ENCODE measurements at regions not wholly inside any gene's neighbourhood (a gene's known extent, or its start where the extent isn't known, plus 50 kb on each side); places are given as distances from the start of the nearest gene placed in this dataset.

DNA sequence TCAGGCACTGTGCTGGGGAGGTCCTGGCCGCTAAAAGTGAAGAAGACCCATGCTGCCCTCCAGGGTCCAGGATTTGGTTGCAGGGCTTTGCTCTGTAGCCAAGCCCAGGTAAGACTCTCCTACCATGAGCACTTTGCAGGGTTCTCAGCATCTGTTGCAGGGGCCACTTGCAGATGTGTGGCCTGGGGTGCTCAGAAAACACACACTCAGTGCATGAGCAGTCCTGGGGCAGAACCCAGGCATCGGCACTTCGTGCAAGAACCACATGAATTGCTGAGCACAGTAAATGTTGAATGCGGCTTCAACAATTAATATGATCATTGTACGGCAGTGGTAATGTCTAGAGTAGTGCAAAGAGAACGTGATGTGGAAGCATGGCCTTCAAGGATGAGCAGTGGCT, 98.5 kb upstream of the SMIM21 start:
- TF ChIP-seq, protein P1, sequence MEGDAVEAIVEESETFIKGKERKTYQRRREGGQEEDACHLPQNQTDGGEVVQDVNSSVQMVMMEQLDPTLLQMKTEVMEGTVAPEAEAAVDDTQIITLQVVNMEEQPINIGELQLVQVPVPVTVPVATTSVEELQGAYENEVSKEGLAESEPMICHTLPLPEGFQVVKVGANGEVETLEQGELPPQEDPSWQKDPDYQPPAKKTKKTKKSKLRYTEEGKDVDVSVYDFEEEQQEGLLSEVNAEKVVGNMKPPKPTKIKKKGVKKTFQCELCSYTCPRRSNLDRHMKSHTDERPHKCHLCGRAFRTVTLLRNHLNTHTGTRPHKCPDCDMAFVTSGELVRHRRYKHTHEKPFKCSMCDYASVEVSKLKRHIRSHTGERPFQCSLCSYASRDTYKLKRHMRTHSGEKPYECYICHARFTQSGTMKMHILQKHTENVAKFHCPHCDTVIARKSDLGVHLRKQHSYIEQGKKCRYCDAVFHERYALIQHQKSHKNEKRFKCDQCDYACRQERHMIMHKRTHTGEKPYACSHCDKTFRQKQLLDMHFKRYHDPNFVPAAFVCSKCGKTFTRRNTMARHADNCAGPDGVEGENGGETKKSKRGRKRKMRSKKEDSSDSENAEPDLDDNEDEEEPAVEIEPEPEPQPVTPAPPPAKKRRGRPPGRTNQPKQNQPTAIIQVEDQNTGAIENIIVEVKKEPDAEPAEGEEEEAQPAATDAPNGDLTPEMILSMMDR (conservative IDR thresholded peaks at IDR 0.05 in 1 of 2, IDR thresholded peaks at IDR 0.05 in 1 of 2; ENCODE audit: low read depth in 1 of 2, low read length in 2 of 2), result no peak
- no peak for TF ChIP-seq EZH2 (IDR thresholded peaks at IDR 0.05; ENCODE audit: low read length, missing control alignments)

Measured in fibroblast of lung (primary cell).